ENCODE measurements at regions not wholly inside any gene's neighbourhood (a gene's known extent, or its start where the extent isn't known, plus 50 kb on each side); places are given as distances from the start of the nearest gene placed in this dataset.
"Not testable (repeated sequence)": the region's sequence is repeated elsewhere in the genome, so short reads cannot be mapped to it uniquely, and the experiment has no call there.

DNA sequence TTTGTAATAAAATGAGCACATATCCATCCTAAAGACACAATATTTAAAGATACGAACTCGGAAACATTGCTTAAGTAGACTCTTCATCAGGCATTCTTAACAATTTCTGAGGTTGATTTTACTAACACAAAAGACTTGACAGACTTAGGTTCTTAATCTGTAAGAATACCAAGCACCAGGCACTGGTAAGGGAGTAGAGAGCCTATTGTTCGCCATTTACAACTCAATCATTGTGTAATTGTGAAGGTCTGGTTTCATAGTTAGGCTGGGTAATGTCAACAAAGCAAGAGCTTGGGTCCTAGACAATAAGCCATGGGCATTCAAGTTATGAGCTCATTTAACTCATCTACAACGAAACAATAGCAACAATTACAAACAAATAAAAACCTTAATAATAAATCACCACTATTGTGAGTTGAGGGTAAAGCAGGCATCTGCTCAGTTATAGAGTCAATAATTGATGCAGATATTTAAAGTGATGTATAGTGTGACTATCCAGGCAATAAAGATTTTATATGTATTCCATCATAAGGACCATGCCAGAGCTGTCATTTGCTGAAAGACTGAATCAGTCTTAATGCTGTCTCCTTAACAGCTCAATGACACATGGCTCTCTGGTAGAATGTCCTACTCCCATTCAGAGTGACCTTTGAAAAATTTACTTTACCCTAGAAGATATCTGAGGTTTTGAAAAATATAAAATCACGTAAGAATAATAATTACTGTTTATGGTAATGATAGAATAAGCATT lies 664.0 kb upstream of the PCDH7 start:
- Histone ChIP-seq H3K4me3 (ENCODE audit: low read depth, low read length) (no peak overlapping the region), H3K4me1 (ENCODE audit: insufficient read depth) (no peaks in the 10 kb centered on the region), H3K27ac (ENCODE audit: low read depth) (no peak overlapping the region), H3K36me3 (ENCODE audit: insufficient read depth) (no peaks in the 10 kb centered on the region)
- DNase-seq (ENCODE audit: extremely low spot score): no peak
- WGBS: 80% methylated on average over 5 of the region's 5 CpGs

- 23% methylated on average over 1 of the region's 1 CpG for WGBS
- DNase-seq (ENCODE audit: extremely low spot score): no peak
These were observed 651.9 kb upstream of the PCDH7 start for GRCh38 chr4:30068234-30068633.

GRCh38 chr4:30073011-30073710 lies 647.0 kb upstream of the PCDH7 start:
- Histone ChIP-seq H3K4me3 (ENCODE audit: low read depth, low read length) (no peak overlapping the region), H3K36me3 (ENCODE audit: insufficient read depth) (no peaks in the 10 kb centered on the region), H3K4me1 (ENCODE audit: insufficient read depth) (no peaks in the 10 kb centered on the region), H3K27ac (ENCODE audit: low read depth) (no peak overlapping the region)
- no peak for DNase-seq (ENCODE audit: extremely low spot score)
- 54% methylated on average over 3 of the region's 3 CpGs for WGBS

More at GRCh38 chr4:30068234-30068633, 651.9 kb upstream of the PCDH7 start:
- H3K36me3 ChIP-seq (ENCODE audit: insufficient read depth): no peaks in the 10 kb centered on the region
- H3K4me3 ChIP-seq (ENCODE audit: low read depth, low read length): no peak overlapping the region
- H3K4me1 ChIP-seq (ENCODE audit: insufficient read depth): no peaks in the 10 kb centered on the region
- H3K27ac ChIP-seq (ENCODE audit: low read depth): no peak overlapping the region

GRCh38 chr4:30092420-30093128 lies 627.6 kb upstream of the PCDH7 start:
- H3K36me3 ChIP-seq (ENCODE audit: insufficient read depth); H3K27ac ChIP-seq (ENCODE audit: low read depth); H3K4me1 ChIP-seq (ENCODE audit: insufficient read depth); H3K4me3 ChIP-seq (ENCODE audit: low read depth, low read length); DNase-seq (ENCODE audit: extremely low spot score): not testable (repeated sequence)
- 97% methylated on average over 37 of the region's 37 CpGs for WGBS

DNA sequence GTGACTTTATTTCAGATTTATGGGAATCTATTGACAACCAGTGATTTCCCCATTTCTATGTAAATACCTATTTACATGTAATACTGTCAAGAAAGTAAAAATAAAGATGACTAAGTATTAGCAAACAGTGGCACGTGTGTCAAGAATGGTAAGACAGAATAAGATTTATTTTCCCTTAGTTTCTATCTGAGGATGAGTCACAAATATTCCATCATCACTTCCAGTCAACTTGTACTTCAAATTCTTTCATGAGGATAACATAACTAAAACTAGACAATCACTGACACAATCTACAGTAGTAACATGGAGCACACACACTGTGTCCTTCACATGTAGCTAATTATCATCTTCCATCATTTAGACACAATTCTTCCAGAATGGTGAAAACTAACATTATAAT lies 625.3 kb upstream of the PCDH7 start:
- no peak overlapping the region for H3K27ac ChIP-seq (ENCODE audit: low read depth)
- 70% methylated on average over 1 of the region's 1 CpG for WGBS
- H3K36me3 ChIP-seq (ENCODE audit: insufficient read depth): no peaks in the 10 kb centered on the region
- H3K4me1 ChIP-seq (ENCODE audit: insufficient read depth): no peaks in the 10 kb centered on the region
- DNase-seq (ENCODE audit: extremely low spot score): no peak
- no peak overlapping the region for H3K4me3 ChIP-seq (ENCODE audit: low read depth, low read length)

- H3K27ac ChIP-seq (ENCODE audit: low read depth): no peak overlapping the region
- DNase-seq (ENCODE audit: extremely low spot score): no peak
- H3K4me1 ChIP-seq (ENCODE audit: insufficient read depth): no peaks in the 10 kb centered on the region
- no peaks in the 10 kb centered on the region for H3K36me3 ChIP-seq (ENCODE audit: insufficient read depth)
- H3K4me3 ChIP-seq (ENCODE audit: low read depth, low read length): no peak overlapping the region
These were observed 616.7 kb upstream of the PCDH7 start for GRCh38 chr4:30103455-30103854.

DNA sequence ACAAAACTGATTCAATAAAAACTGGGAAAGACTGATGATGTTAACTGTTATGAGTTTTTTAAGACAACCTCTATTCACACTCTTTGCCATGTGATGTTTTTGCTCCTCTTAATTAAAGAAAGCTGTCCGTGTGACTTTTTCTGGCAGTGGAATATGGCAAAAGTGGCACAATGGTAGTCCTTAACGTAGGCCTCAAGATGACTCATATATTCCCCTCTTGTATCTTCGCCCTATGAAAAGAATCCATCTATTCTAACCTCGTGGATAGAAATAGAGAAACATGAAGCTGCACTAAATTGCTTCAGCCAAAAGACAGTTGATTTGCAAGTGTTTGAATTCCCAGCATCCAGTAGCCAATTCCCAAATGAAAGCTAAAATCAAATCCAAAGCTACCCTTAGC lies 603.8 kb upstream of the PCDH7 start:
- no peak overlapping the region for H3K27ac ChIP-seq (ENCODE audit: low read depth)
- WGBS: 72% methylated on average over 4 of the region's 4 CpGs
- no peak for DNase-seq (ENCODE audit: extremely low spot score)

DNA sequence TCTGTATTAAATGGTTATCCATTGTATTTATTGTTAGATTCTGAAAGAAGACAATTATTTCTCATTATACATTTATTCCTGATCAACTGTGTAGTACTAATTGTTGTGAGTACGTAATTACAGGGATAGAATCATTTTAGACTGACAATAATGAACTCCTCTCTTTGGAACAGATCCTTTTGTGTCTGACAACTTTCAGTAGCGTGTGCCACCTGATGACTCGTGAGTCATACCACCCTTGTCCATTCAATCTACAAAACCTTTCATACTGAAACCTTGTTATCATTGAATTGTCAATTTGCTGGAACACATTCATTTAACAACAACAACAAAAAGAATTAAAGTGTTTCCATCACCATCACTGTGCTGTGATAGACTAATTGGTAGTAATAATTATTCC lies 602.7 kb upstream of the PCDH7 start:
- Histone ChIP-seq H3K4me3 (ENCODE audit: low read depth, low read length) (no peak overlapping the region), H3K27ac (ENCODE audit: low read depth) (no peak overlapping the region), H3K4me1 (ENCODE audit: insufficient read depth) (no peaks in the 10 kb centered on the region), H3K36me3 (ENCODE audit: insufficient read depth) (no peaks in the 10 kb centered on the region)
- no peak for DNase-seq (ENCODE audit: extremely low spot score)
- WGBS: 87% methylated on average over 3 of the region's 3 CpGs

More for the DNA sequence above, 603.8 kb upstream of the PCDH7 start:
- Histone ChIP-seq H3K4me3 (ENCODE audit: low read depth, low read length) (no peak overlapping the region), H3K4me1 (ENCODE audit: insufficient read depth) (no peaks in the 10 kb centered on the region), H3K36me3 (ENCODE audit: insufficient read depth) (no peaks in the 10 kb centered on the region)

- Histone ChIP-seq H3K36me3 (ENCODE audit: insufficient read depth) (no peaks in the 10 kb centered on the region), H3K4me3 (ENCODE audit: low read depth, low read length) (no peak overlapping the region), H3K4me1 (ENCODE audit: insufficient read depth) (no peaks in the 10 kb centered on the region), H3K27ac (ENCODE audit: low read depth) (no peak overlapping the region)
- DNase-seq (ENCODE audit: extremely low spot score): no peak
- WGBS: 23% methylated on average over 3 of the region's 3 CpGs
These were observed 597.5 kb upstream of the PCDH7 start for GRCh38 chr4:30122711-30123110.

- not testable (repeated sequence) for DNase-seq (ENCODE audit: extremely low spot score); H3K4me1 ChIP-seq (ENCODE audit: insufficient read depth); H3K4me3 ChIP-seq (ENCODE audit: low read depth, low read length); H3K27ac ChIP-seq (ENCODE audit: low read depth); H3K36me3 ChIP-seq (ENCODE audit: insufficient read depth)
- 49% methylated on average over 1 of the region's 2 CpGs for WGBS
These were observed 595.5 kb upstream of the PCDH7 start for GRCh38 chr4:30124621-30125020.

DNA sequence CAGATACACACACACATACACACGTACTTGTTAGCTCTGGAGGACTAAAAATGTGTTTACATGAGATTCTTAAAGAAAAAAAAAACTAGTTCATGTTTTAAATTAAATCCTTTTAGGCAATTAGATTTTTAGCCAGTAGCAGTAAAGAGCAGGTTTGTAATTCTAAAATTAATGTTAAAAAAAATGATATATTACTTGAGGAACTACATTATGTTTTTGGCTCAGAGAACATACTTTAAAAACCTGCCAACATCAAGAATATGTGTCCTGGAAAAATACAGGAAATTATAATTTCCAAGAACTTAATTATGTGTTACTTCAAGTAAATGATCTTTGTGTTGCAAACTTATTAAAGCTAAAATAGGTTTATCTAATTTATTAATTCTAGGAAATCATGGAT lies 594.3 kb upstream of the PCDH7 start:
- H3K4me3 ChIP-seq (ENCODE audit: low read depth, low read length): no peak overlapping the region
- 58% methylated on average over 1 of the region's 1 CpG for WGBS
- no peak for DNase-seq (ENCODE audit: extremely low spot score)

GRCh38 chr4:30126351-30126750 lies 593.8 kb upstream of the PCDH7 start:
- WGBS: 73% methylated on average over 1 of the region's 1 CpG
- Histone ChIP-seq H3K4me3 (ENCODE audit: low read depth, low read length) (no peak overlapping the region), H3K4me1 (ENCODE audit: insufficient read depth) (no peaks in the 10 kb centered on the region), H3K36me3 (ENCODE audit: insufficient read depth) (no peaks in the 10 kb centered on the region), H3K27ac (ENCODE audit: low read depth) (no peak overlapping the region)
- no peak for DNase-seq (ENCODE audit: extremely low spot score)

More for the DNA sequence above, 594.3 kb upstream of the PCDH7 start:
- H3K27ac ChIP-seq (ENCODE audit: low read depth): no peak overlapping the region
- H3K4me1 ChIP-seq (ENCODE audit: insufficient read depth): no peaks in the 10 kb centered on the region
- no peaks in the 10 kb centered on the region for H3K36me3 ChIP-seq (ENCODE audit: insufficient read depth)

DNA sequence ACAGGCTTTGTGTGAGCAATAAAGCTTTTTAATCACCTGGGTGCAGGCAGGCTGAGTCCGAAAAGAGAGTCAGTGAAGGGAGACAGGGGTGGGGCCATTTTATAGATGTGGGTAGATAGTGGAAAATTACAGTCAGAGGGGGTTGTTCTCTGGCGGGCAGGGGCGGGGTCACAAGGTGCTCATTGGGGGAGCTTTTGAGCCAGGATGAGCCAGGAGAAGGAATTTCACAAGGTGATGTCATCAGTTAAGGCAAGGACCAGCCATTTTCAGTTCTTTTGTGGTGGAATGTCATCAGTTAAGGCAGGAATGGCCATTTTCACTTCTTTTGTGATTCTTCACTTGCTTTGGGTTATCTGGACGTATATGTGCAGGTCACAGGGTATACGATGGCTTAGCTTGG lies 571.3 kb upstream of the PCDH7 start:
- DNase-seq (ENCODE audit: extremely low spot score); H3K36me3 ChIP-seq (ENCODE audit: insufficient read depth); H3K4me1 ChIP-seq (ENCODE audit: insufficient read depth); H3K4me3 ChIP-seq (ENCODE audit: low read depth, low read length); H3K27ac ChIP-seq (ENCODE audit: low read depth): not testable (repeated sequence)
- WGBS: 85% methylated on average over 5 of the region's 5 CpGs

DNA sequence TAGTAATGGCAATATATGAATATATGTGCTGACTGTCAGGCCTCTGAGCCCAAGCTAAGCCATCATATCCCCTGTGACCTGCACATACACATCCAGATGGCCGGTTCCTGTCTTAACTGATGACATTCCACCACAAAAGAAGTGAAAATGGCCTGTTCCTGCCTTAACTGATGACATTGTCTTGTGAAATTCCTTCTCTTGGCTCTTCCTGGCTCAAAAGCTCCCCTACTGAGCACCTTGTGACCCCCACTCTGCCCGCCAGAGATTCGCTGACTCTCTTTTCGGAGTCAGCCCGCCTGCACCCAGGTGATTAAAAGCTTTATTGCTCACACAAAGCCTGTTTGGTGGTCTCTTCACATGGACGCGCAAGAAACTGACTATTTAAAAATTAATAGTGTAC lies 570.6 kb upstream of the PCDH7 start:
- 89% methylated on average over 7 of the region's 7 CpGs for WGBS
- H3K4me3 ChIP-seq (ENCODE audit: low read depth, low read length); H3K36me3 ChIP-seq (ENCODE audit: insufficient read depth); DNase-seq (ENCODE audit: extremely low spot score); H3K4me1 ChIP-seq (ENCODE audit: insufficient read depth); H3K27ac ChIP-seq (ENCODE audit: low read depth): not testable (repeated sequence)
